NOMO-1 treated with DMSO at 0.1 percent for 48 hours (cell line): ENCODE measurements at regions not wholly inside any gene's neighbourhood (a gene's known extent, or its start where the extent isn't known, plus 50 kb on each side); places are given as distances from the start of the nearest gene placed in this dataset.

Experiments used
- DNase-seq: peaks from one replicate; lab custom pipeline; 2025; ENCODE audit not compliant: unreplicated experiment; lab: John Stamatoyannopoulos, UW

- DNase-seq = no peak
These were observed 115.4 kb downstream of the ADRB2 start for GRCh38 chr5:148941810-148942209.

- no peak for DNase-seq
These were observed 112.9 kb downstream of the SH3TC2 start for GRCh38 chr5:148949841-148950470.

- no peak for DNase-seq
These were observed 112.4 kb downstream of the SH3TC2 start for GRCh38 chr5:148950471-148950863.

- no peak for DNase-seq
These were observed 112.0 kb downstream of the SH3TC2 start for GRCh38 chr5:148950892-148951291.

- no peak for DNase-seq
These were observed 111.2 kb downstream of the SH3TC2 start for GRCh38 chr5:148951612-148952011.

- DNase-seq = peak; percentile 15
These were observed 110.6 kb downstream of the SH3TC2 start for GRCh38 chr5:148952097-148952867.

GRCh38 chr5:148953711-148954110 lies 109.2 kb downstream of the SH3TC2 start:
- no peak for DNase-seq
